ELF-1 (cell line): ENCODE measurements at regions not wholly inside any gene's neighbourhood (a gene's known extent, or its start where the extent isn't known, plus 50 kb on each side); places are given as distances from the start of the nearest gene placed in this dataset.

Source experiments
- DNase-seq: peaks from one replicate; pipeline ENCODE4 v3.0.0-alpha.2; 2016; ENCODE audit warnings: low read depth, low spot score

DNA sequence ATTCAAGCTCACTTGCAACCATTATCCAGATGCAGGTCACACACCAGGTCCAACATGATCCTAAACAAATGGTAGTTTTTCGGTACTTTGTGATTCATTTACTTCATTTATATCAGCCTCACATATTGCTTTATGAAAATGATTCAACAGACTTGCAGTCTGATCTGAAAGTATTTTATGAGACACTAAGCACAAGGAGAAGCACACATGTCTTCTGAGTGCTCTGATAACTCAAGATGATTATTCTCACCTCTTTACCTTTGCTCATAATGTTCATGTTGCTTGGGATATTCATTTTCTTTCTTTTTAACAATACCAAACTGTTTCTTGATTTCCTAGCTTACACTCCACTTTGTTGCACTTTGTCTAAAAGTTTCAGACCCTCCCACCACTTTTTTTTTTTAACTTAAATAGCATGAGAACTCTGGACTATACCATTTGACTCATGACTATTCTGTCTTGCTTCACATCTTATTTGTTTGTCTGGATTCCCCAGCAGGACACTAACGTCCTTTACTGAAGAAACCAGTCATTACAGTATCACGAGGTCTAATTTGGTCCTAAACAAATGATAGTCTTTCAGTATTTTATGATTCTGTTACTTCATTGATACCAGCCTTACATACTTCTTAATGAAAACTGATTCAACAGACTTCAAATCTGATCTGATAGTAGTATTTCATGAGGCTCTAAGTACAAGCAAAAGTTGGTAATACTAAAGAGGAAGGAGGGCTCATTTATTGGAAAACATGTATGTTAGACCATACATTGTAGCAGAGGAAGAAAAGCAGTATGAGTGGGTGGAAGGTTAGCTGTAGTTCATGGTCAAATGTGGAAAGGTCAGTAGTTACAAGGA, 171.8 kb upstream of the AHR start:
- no peak for DNase-seq

DNA sequence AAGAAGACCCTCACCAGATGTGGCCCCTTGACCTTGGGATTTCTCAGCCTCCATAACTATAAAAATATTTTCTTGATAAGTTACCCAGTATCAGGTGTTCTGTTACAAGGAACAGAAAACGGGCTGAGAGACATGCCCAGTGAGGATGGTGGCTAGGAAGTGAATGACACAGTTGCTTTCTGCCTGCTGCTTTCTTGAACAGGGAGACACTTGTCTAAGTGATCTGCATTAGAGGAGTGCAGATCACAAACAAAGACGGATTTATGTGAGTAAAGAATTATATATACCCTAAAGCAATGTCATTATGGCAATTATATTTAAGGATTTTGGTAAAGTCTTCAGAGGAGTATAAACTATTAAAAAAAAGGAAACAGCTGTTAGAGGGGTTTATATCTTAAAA, 169.2 kb upstream of the AHR start:
- DNase-seq, result no peak

DNA sequence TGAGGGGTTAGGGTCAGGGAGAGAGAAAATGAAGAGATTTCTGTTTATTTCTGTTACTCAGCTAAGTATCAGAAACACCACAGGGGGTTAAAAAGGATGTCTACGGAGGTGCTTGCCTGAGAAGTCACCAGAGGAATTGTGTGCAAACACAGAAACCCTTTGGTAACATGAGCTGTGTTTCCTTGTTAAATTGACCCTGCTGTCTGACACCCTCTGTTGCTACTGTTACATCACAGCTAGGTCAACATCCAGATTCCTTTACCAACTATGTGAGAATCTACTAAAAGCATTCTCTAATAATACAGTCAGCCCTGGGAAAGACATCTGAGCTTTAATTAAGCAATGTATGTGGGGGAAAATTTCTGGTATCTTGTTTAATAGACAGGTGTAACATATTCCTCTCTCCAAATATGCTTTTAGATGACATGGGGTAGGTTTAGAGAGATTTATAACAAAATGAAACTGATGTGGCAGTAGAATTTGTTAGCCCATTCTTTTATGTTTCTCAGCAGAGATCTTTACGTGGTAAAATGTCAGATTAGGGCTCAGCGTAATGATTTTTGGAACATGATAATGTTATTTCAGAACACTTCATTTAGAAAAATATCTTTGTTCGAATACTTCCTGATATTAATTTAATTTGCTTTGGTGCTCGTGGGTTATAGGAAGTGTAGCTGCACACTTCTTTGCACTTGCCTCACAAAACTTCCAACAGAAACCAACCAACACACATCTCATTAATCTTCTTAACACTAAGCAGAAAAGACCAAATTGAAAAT, 168.0 kb upstream of the AHR start:
- DNase-seq, result no peak

DNA sequence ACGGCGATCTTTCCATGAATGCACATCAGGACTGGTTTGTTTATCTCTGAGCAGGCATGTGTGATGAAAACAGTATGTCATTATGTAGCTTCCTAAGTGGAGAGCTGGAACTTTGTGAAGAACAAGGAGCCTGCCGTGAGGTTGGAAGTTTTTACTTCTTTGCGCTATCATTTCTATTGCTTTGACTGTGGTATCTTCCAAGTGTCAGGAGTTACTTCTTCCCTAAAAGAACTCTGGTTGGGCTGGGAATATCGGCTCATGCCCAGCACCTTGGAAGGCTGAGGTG, 167.4 kb upstream of the AHR start:
- no peak for DNase-seq

DNA sequence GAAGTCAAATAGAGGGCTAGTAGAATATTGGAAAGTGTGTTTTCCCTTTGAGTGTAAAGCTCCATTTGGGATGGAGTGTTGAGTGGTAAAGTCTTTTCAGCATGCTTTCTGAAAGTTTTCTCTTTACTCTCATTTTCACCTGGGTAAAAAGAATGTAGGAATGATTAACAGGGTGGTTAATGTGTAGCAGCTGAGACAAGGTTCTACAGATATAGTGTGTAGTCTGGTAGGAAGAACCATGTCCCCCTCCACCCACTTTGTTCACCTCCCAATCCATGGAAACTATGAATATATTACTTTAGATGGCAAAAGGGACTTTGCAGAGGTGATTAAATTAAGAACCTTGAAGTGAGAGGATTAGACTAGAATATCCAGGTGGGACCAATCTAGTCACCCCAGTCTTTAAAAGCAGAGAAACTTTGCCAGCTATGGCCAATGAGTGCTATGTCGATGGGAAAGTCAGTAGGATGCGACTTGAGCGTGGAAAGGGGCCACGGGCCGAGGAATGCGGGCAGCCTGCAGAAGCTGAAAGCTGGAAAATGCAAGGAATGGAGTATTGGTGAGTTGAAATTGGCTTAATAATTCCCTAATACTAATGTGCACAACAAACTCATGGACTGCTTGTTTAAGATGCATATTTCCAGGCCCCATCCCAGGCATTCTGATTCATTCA, 166.3 kb upstream of the AHR start:
- DNase-seq, result no peak

DNA sequence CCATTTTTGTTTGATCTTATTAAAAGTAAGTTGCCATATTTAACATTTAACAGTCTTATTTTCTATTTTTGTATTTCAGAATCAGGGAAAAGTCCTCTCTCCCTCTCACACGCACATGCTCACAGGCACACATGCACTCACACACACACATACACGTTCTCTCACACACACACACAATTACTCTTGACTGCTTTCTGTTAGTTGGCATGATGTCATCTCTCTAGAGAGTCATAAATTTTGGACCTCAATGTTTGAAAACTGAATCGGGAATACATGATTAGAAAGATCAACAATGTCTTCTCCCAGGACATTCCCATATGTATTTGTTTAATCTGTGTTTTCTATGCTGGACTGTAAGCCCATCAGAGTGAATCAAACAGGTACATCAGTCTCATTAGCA, 165.7 kb upstream of the AHR start:
- no peak for DNase-seq

DNA sequence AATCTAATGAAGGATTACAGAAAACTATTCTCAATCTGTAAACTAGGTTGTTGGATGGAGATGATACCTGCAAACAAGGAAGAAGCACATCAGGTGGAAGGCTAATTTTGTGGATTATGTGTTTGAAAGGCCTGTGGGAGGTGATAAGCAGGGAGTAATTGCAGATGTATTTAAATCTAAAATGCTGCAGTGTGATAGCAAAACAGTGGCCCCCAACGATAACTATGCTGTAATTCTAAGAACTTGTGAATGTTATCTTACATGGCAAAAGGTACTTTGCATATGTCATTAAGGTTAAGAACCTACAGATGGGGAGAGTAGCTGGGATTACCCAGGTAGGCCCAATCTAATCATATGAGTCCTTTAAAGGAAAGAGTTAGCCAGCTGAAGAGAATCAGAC, 164.5 kb upstream of the AHR start:
- DNase-seq, result no peak

DNA sequence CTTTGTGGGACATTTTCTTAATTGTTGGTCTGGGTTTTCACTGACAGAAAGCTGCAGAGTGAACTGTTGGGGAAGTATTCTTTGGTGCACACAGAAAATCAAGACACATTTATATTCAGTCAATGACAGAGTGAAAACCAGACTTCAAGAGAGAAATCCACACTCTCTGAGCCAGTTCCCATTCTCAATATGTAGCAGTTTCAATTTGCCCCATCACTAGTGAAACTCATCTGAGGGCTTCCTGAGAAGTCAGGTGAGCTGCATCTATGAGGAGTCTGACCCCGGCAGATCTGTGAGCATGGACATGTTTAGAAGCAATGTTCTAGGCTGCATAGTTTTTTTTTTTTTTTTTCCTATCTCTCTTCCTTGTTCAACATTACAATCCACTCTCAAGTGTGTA, 163.7 kb upstream of the AHR start:
- DNase-seq, result no peak

DNA sequence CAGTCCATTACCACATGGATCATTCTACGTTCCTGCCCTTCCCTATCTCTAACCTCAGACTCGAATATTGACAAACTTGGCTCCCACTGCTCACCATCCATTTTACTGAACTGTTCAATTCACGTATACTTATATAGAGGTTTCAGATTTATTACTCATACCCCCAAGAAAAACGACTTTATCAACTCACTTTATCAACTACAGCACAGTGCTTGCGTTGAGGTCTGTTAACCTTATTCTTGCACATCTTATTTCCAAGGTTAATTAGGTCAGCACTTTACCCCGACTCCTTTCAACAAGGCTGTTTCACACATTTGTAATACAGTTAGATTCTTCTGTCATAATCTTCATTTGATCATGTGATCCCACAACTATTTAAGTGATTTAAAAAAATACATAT, 162.3 kb upstream of the AHR start:
- DNase-seq, result no peak

DNA sequence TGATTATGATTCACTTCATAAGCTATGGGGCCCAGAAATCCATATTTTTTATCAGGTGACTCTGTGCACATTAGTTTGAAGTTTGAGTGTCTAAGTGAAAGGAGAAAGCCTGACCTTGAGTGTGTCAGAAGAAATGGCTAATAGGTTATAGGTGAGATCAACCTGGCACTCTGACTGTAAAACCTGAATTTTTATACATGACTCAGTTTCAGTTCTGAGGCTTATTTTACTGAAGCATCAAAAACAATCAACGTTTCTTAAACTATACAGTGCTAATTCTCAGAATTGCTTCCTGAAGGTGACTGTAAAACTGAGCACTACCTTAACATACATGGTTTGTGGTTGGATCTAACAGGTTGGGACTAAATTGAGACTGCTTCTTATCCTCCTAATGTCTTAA, 159.4 kb upstream of the AHR start:
- no peak for DNase-seq

DNA sequence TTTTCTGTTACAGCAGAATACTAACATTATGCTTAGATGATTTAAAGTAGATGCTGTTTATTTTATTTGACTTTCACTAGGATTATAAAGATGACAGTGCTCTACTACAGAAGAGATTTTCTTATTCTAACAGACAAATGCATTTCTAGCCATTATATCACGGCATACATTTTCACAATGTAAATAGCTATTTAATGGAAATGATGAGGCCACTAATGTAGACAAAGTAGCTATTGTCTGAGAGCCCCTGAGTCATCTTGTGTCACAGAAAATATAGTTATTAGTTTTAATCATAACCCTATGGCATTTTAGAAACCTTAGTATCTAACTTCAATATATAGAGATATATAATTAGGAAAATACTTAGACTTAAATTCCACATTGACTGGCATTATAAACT, 158.0 kb upstream of the AHR start:
- DNase-seq, result no peak

DNA sequence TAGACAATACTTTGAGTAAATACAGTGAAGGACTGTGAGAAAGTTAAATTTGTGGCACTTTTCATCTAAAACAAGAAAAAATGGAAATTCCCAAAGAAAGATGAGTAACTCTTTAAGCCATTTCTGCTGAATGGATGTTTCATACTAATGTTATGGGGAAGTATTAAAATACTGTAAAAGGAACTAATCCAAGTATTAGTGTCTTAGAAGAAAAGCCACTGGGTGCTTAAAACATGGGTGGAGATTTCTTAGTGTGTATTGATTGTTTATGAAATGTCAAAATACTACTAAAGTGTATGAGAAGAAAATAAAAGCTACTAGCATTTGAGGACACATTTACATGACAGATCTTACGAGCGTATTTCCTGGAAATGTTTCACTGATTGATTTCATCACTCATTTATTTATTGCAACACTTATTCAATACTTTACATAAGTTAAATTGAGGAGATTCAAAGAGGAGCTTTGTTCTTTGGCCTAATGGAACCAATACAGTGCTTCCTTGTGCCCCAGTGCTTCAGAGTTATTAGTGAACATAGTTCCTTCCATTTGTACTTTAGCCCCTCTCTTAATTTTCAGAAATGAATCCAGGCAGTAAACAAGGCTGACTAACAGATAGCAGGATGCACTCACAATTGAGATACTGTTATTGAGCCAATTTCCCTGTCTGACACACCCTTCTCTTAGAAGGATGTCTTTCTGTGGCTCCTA, 155.5 kb upstream of the AHR start:
- DNase-seq, result no peak

DNA sequence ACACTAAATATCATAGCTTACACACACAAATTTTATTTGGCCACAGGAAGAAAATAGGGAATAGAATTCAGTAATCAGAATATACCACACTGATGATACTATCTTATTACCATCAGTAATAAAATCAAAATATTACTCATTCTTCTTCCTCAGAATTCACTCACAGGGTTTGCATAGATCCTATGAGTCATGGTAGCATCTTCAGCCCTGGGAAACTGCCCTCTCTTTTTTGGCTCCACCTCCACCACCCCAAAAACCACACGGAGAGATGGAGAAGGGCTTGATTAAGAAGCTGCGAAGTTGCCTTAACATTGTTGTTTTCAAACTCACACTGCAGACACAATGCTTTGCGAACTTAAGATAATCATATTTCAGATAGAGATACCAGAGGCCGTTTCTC, 154.1 kb upstream of the AHR start:
- DNase-seq, result no peak

DNA sequence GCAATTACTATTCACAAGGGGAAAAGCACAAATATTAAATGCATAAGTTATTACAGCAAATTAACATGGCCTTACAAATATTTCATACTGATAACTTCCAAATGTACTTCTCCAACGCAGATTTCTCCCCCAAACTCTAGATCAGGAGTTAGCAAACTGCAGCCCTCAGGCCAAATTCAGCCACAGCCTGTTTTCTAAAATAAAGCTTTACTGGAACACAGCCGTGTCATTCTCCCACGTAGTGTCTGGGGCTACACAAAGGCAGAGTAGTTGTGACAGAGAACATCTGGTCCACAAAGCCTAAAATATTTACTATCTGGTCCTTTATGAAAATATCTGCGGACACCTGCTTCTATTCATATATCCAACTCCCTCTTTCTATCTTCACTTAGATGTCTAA, 151.8 kb upstream of the AHR start:
- no peak for DNase-seq

DNA sequence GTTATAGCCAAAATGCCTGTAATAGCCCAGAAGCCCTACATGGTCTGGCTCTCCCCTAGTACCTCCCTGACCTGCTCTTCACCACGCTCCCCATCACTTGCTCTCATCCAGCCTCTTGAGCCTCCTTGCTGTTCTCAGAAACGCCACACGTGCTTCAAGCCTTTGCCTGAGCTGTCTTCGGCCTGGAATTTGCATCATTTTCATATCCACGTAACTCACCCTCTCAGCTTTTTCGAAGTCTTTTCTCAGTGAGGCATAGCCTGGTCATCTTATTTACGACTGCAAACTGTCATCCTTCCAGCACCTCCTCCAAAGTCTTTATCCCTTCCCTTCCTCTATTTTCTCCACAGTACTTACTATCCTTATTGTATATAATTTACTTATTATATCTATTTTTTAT, 151.0 kb upstream of the AHR start:
- DNase-seq, result no peak

DNA sequence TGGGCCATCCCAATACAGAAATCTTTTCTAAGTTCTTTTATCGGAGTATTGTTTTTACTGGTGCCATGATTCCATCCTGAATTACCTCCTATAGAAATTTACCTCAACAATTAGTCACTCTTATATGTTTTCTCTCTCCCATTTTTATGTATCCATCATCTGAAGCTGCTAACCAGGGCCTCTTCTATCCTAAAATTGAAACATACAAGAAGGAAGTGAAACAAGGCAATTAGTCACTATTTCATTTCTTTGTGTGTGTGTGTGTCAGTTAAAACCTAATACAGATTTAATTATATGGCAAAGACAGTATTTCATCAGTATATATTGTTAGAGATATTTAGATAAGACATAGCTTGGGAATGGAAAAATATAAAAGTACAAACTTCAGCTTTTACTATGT, 148.4 kb upstream of the AHR start:
- DNase-seq, result no peak

DNA sequence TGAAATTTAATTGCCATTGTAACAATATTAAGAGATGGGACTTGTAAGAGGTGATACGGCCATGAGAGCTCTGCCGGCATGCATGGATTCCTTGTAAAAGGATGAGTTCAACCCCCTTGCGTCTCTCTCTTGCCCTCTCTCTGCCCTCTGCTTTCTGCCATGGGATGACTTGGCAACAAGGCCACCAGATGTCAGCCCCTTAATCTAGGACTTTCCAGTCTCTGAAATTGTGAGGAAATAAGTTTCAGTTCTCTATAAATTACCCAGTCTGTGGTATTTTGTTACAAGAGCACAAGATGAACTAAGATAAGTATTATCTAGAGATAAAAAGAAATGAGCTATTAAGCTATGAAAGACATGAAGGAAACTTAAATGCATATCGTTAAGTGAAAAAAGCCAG, 145.7 kb upstream of the AHR start:
- DNase-seq, result no peak

DNA sequence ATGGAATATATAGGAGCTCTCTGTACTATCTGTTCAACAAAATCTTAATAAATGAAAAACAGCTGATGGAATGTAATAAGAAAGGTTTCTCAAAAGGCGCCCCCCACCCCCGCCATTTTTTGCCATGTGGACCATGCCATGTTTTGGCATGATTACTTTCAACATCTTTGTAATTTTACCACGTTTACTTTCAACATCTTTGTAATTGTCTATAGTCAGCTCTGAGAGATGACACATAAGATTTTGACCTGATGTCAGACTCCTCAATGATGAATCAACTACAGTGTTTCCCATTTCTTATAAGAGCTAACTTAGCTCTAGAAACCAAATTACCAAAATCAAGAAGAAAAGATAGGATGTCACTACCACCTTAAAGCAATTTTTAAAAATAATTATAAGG, 144.9 kb upstream of the AHR start:
- DNase-seq, result no peak

DNA sequence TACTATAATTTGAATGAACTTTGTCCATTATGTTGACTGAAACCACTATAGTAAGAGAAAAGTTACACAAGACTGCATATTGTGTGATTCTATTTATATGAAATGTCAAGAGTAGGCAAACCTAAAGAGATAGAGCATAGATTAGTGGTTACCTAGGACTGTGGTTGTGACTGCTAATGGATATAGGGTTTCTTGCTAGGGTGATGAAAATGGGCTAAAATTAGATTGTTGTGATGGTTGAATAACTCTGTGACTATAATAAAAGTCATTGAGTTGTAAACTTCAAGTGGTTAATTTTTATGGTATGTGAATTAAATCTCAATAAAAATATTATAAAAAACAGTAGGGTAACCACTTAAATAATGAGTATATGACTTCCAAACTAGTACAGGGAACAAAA, 142.9 kb upstream of the AHR start:
- no peak for DNase-seq

DNA sequence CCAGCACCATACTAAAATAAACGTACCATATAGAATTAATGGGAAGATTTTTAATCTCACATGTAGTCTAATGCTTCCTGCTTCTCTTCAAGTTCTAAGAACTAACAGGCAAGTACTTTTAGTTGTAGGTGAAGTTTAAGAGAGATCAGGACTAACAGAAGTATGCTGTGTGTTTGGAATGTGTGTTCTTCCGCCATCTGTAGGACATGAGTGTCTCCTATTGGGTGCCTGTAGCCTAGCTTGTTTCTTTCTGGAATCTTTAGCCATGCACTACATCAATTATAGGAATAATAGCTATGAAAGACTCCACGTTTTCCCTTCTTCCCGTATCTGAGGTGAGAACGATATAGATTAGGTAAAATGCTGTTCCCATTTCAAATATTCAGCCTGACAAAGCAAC, 140.2 kb upstream of the AHR start:
- no peak for DNase-seq

DNA sequence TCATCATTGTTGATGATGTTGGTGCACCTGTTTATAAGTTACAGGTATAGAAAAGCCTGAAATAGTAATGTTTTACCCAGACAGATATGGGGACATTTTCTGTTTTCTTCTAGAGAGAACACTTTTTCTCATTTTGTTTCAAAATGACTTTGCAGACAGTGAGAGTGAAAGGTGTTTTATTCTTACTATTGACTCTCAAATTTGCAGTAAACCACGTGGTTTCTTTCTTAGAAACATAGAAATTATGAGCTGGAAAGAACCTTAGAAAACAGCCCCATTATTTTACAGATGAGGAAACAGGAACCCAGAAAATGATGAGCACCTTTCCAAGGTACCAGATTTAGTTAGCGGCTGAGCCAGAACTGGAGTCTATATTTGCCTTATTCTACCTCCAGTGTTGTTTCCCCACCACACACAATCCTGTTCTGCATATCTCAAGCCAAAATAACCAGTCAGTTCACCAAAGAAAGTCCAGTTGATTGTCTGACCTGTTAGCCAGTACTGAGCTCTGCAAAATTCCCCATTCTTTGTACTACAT, 138.9 kb upstream of the AHR start:
- DNase-seq, result no peak

DNA sequence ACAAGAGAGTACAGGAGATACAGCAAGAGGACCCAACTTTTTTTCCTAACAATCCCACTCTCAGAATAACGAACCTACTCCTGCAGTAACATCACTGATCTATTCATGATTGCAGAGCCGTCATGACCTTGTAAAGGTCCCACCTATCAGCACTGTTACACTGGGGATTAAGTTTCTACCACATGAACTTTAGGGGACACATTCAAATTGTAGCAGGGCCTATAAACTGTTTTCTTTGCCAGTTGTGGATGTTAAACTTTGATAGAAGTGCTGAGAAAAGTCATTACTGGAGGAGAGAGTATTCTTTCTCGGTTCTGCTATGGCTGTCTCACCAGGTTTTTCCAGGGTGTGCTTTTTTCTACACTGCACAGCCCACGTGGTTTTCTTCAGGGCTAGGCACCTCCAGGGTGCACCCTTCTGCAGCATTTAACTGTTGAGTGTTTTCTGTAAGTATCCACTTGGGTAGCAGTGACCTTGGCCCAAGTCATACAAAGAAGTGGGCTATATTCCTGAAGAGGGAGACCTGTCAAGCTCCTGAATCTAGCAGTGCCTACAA, 131.6 kb upstream of the AHR start:
- DNase-seq, result no peak
